Sigmoid colon (tissue), 6 donors: ENCODE measurements at regions not wholly inside any gene's neighbourhood (a gene's known extent, or its start where the extent isn't known, plus 50 kb on each side); places are given as distances from the start of the nearest gene placed in this dataset.

ENCODE experiments used
- DNase-seq: peaks from one replicate; pipeline ENCODE4 v3.0.0-alpha.2; 2019
- H3K27ac ChIP-seq, 4 donors: fragments of 200-600 bp; sonication (generic); one replicate each; pipeline ENCODE4 v1.5.1; 2016 to 2019; ENCODE audit warnings: mild to moderate bottlenecking in 1 of 4
- H3K27me3 ChIP-seq, 3 donors: fragments of 200-600 bp; sonication (generic); one replicate each; pipeline ENCODE4 v1.5.1; 2019; ENCODE audit warnings: mild to moderate bottlenecking in 1 of 3
- H3K36me3 ChIP-seq, 4 donors: fragments of 200-600 bp; sonication (generic); one replicate each; pipeline ENCODE4 v1.5.1; 2016 to 2019
- H3K4me1 ChIP-seq, 4 donors: fragments of 200-600 bp; sonication (generic); one replicate each; pipeline ENCODE4 v1.5.1; 2017 to 2019
- H3K4me3 ChIP-seq, 4 donors: fragments of 200-600 bp; sonication (generic); one replicate each; pipeline ENCODE4 v1.5.1; 2017 to 2019; ENCODE audit warnings: mild to moderate bottlenecking in 2 of 4, moderate library complexity in 1 of 4
- H3K9me3 ChIP-seq, 4 donors: fragments of 200-600 bp in 3 of 4; sonication (generic) in 3 of 4; one replicate each; pipeline versions ENCODE4 v1.5.1 to v1.6.1; 2013 to 2019
- CTCF ChIP-seq, 4 experiments: fragments of 450-650 bp in 3 of 4; fragments of 200-600 bp in 1 of 4; IDR thresholded peaks; one replicate each; pipeline ENCODE4 v1.5.1; 2016 to 2019; ENCODE audit warnings: antibody characterized with exemption in 4 of 4, mild to moderate bottlenecking in 3 of 4, moderate library complexity in 2 of 4
- EP300 ChIP-seq, 4 donors: sonication (generic); formaldehyde crosslinking; IDR thresholded peaks; one replicate each; pipeline ENCODE4 v1.6.1; 2017; ENCODE audit warnings: antibody characterized with exemption in 4 of 4
- POLR2A ChIP-seq, 2 donors: fragments of 450-650 bp; IDR thresholded peaks; one replicate each; pipeline ENCODE4 v1.6.1; 2016; ENCODE audit warnings: antibody characterized with exemption in 2 of 2, mild to moderate bottlenecking in 2 of 2, moderate library complexity in 2 of 2
- POLR2AphosphoS5 ChIP-seq, 4 donors: sonication (generic); formaldehyde crosslinking; IDR thresholded peaks; one replicate each; pipeline ENCODE4 v1.6.1; 2017; ENCODE audit warnings: antibody characterized with exemption in 4 of 4
- WGBS, 2 donors: extraction: QIAGEN DNeasy Blood & Tissue Kit; methylation state at CpG; one replicate each; pipeline ENCODE4 v1.1.7; 2013; 5-methylcytosine and 5-hydroxymethylcytosine counted together
- intact Hi-C: fragments of 100-400 bp; cut with DNase I; formaldehyde crosslinking; loops from one replicate; pipeline ENCODE4 v1.15.1; 2023
- donor health status: healthy with polysubstance abuse.
- donor health status: healthy.

- no peak for DNase-seq
- no peak overlapping the region for H3K4me3 ChIP-seq
- intact Hi-C loops: no loop called here
Observed at GRCh38 chr2:208579678-208580077, 173.1 kb downstream of the PTH2R start.

GRCh38 chr2:208584378-208584985 lies 177.9 kb downstream of the PTH2R start:
- intact Hi-C loops: no loop called here
- TF ChIP-seq POLR2AphosphoS5 (IDR thresholded peaks at IDR 0.05): no peak
- TF ChIP-seq POLR2A (IDR thresholded peaks at IDR 0.05): no peak
- TF ChIP-seq CTCF (IDR thresholded peaks at IDR 0.05): no peak
- no peak for TF ChIP-seq EP300 (IDR thresholded peaks at IDR 0.05)
- no peak overlapping the region for H3K27ac ChIP-seq
- 71 to 74% methylated on average over 5 of the region's 5 CpGs for WGBS, 2 donors
- no peak for DNase-seq
- H3K4me1 ChIP-seq: no peaks in the 10 kb centered on the region
- no peaks in the 10 kb centered on the region for H3K9me3 ChIP-seq
- no peaks in the 10 kb centered on the region for H3K27me3 ChIP-seq
- no peaks in the 10 kb centered on the region for H3K36me3 ChIP-seq
- no peak overlapping the region for H3K4me3 ChIP-seq

More at GRCh38 chr2:208579678-208580077, 173.1 kb downstream of the PTH2R start:
- no peaks in the 10 kb centered on the region for H3K4me1 ChIP-seq
- H3K27ac ChIP-seq: no peak overlapping the region
- TF ChIP-seq POLR2AphosphoS5 (IDR thresholded peaks at IDR 0.05) (no peak), EP300 (IDR thresholded peaks at IDR 0.05) (no peak), CTCF (IDR thresholded peaks at IDR 0.05) (no peak), POLR2A (IDR thresholded peaks at IDR 0.05) (no peak)
- H3K27me3 ChIP-seq: no peaks in the 10 kb centered on the region
- 71 to 74% methylated on average over 1 of the region's 1 CpG for WGBS, 2 donors
- no peaks in the 10 kb centered on the region for H3K36me3 ChIP-seq
- no peaks in the 10 kb centered on the region for H3K9me3 ChIP-seq

GRCh38 chr2:208586516-208586915 lies 179.9 kb downstream of the PTH2R start:
- intact Hi-C loops: no loop called here
- Histone ChIP-seq H3K4me3 (no peak overlapping the region), H3K9me3 (no peaks in the 10 kb centered on the region), H3K27ac (no peak overlapping the region), H3K36me3 (no peaks in the 10 kb centered on the region), H3K27me3 (no peaks in the 10 kb centered on the region), H3K4me1 (no peaks in the 10 kb centered on the region)
- TF ChIP-seq POLR2AphosphoS5 (IDR thresholded peaks at IDR 0.05) (no peak), EP300 (IDR thresholded peaks at IDR 0.05) (no peak), POLR2A (IDR thresholded peaks at IDR 0.05) (no peak), CTCF (IDR thresholded peaks at IDR 0.05) (no peak)
- no peak for DNase-seq
- WGBS, 2 donors: 85 to 93% methylated on average over 2 of the region's 2 CpGs

- Histone ChIP-seq H3K4me3 (no peak overlapping the region), H3K27ac (no peak overlapping the region), H3K4me1 (no peaks in the 10 kb centered on the region), H3K36me3 (no peaks in the 10 kb centered on the region), H3K27me3 (no peaks in the 10 kb centered on the region), H3K9me3 (peaks cover 0 to 2% (median 0%) of the 10 kb centered on the region in 4 donors)
- intact Hi-C loops: no loop called here
- no peak for DNase-seq
- no peak for TF ChIP-seq POLR2AphosphoS5 (IDR thresholded peaks at IDR 0.05)
Observed at GRCh38 chr2:208594642-208595385, 188.2 kb downstream of the PTH2R start.

GRCh38 chr2:208595386-208596275 lies 189.0 kb downstream of the PTH2R start:
- no peak for DNase-seq

More at GRCh38 chr2:208595386-208596275, 189.0 kb downstream of the PTH2R start:
- peaks cover 0 to 2% (median 0%) of the 10 kb centered on the region in 4 donors for H3K9me3 ChIP-seq
- 17 to 52% methylated on average over 3 of the region's 3 CpGs for WGBS, 2 donors
- no peak overlapping the region for H3K27ac ChIP-seq
- TF ChIP-seq EP300 (IDR thresholded peaks at IDR 0.05) (no peak), POLR2AphosphoS5 (IDR thresholded peaks at IDR 0.05) (no peak), POLR2A (IDR thresholded peaks at IDR 0.05) (no peak), CTCF (IDR thresholded peaks at IDR 0.05) (no peak)
- no peaks in the 10 kb centered on the region for H3K4me1 ChIP-seq
- no peaks in the 10 kb centered on the region for H3K27me3 ChIP-seq
- H3K4me3 ChIP-seq: no peak overlapping the region
- intact Hi-C loops: no loop called here
- no peaks in the 10 kb centered on the region for H3K36me3 ChIP-seq
